ENCODE measurements at regions not wholly inside any gene's neighbourhood (a gene's known extent, or its start where the extent isn't known, plus 50 kb on each side); places are given as distances from the start of the nearest gene placed in this dataset.

GRCh38 chr9:81239388-81239787 lies 450.0 kb downstream of the TLE1 start:
- Histone ChIP-seq H3K36me3 (ENCODE audit: control insufficient read depth in 1 of 2, insufficient read depth in 2 of 2, low read depth in 1 of 2, low read length in 2 of 2) (no peaks in the 10 kb centered on the region), H3K4me1 (ENCODE audit: control insufficient read depth, insufficient read depth, low read depth, low read length) (no peaks in the 10 kb centered on the region), H3K27me3 (ENCODE audit: control insufficient read depth in 1 of 2, insufficient read depth in 1 of 2, low read length in 2 of 2) (no peaks in the 10 kb centered on the region), H2AK5ac (ENCODE audit: low read length, severe bottlenecking) (no peak overlapping the region), H2BK15ac (ENCODE audit: low read depth, poor library complexity, severe bottlenecking) (no peak overlapping the region), H3K4ac (ENCODE audit: low read depth in 1 of 2, low read length in 2 of 2) (no peak overlapping the region), H3K27ac (ENCODE audit: low read length, poor library complexity, severe bottlenecking) (no peak overlapping the region), H3K9me3 (ENCODE audit: control insufficient read depth, low read length) (no peaks in the 10 kb centered on the region), H4K8ac (ENCODE audit: low read length) (no peak overlapping the region), H3K9ac (ENCODE audit: low read length) (no peak overlapping the region), H3K23ac (ENCODE audit: low read length in 2 of 2) (no peak overlapping the region), H3K18ac (ENCODE audit: low read depth in 1 of 2, low read length in 2 of 2) (no peak overlapping the region), H3K4me3 (ENCODE audit: insufficient read depth in 1 of 2, low read depth in 1 of 2, low read length in 2 of 2) (no peak overlapping the region), H4K91ac (ENCODE audit: low read length) (no peak overlapping the region), H2AFZ (ENCODE audit: low read depth, low read length) (no peak overlapping the region), H3K79me1 (replicated peaks; ENCODE audit: low read length, poor library complexity, severe bottlenecking) (no peaks in the 10 kb centered on the region), H2BK12ac (ENCODE audit: low read length in 2 of 2) (no peak overlapping the region), H2BK5ac (ENCODE audit: low read depth, low read length, poor library complexity, severe bottlenecking) (no peak overlapping the region), H3K14ac (ENCODE audit: low read length in 2 of 2) (no peak overlapping the region), H3K4me2 (ENCODE audit: low read length, poor library complexity, severe bottlenecking) (no peak overlapping the region), H2BK120ac (ENCODE audit: low read depth, low read length) (no peak overlapping the region)
- DNase-seq = no peak

DNA sequence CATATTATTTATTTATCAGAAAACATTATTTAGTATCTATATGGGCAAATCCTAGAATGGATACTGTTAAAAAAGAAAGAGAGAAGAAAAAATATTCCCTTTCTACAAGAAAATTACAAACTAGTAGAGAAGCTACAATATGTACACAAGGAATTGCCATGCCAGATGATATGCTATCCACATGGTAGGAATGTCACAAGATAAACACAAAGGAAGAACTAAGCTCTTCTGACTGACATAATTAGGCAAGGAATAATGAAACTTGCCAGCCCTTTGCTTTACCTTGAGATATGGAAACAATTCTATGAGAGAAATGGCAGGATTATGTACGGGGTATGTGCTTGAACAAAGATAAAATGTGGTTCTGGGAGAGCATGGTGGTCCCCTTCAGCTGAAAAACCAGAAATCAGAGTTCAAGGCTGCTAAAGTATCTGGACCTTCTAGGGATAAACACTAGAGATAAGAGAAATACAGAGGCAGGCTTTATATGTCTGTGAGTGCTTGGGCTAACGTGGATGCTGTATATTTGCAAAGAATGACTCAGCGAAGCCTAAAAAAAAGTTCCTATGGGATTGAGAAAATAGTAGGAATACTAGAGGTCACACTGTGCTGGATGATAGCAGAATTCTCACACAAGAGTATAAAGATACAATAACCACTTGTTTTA lies 451.6 kb downstream of the TLE1 start:
- Histone ChIP-seq H3K9ac (ENCODE audit: low read length) (no peak overlapping the region), H2BK120ac (ENCODE audit: low read depth, low read length) (no peak overlapping the region), H3K9me3 (ENCODE audit: control insufficient read depth, low read length) (no peaks in the 10 kb centered on the region), H3K18ac (ENCODE audit: low read depth in 1 of 2, low read length in 2 of 2) (no peak overlapping the region), H3K23ac (ENCODE audit: low read length in 2 of 2) (no peak overlapping the region), H4K8ac (ENCODE audit: low read length) (no peak overlapping the region), H3K36me3 (ENCODE audit: control insufficient read depth in 1 of 2, insufficient read depth in 2 of 2, low read depth in 1 of 2, low read length in 2 of 2) (no peaks in the 10 kb centered on the region), H3K27ac (ENCODE audit: low read length, poor library complexity, severe bottlenecking) (no peak overlapping the region), H4K91ac (ENCODE audit: low read length) (no peak overlapping the region), H3K4me2 (ENCODE audit: low read length, poor library complexity, severe bottlenecking) (no peak overlapping the region), H2BK12ac (ENCODE audit: low read length in 2 of 2) (no peak overlapping the region), H2AK5ac (ENCODE audit: low read length, severe bottlenecking) (no peak overlapping the region), H2AFZ (ENCODE audit: low read depth, low read length) (no peak overlapping the region), H3K4me3 (ENCODE audit: insufficient read depth in 1 of 2, low read depth in 1 of 2, low read length in 2 of 2) (no peak overlapping the region), H3K14ac (ENCODE audit: low read length in 2 of 2) (no peak overlapping the region), H2BK15ac (ENCODE audit: low read depth, poor library complexity, severe bottlenecking) (no peak overlapping the region), H3K27me3 (ENCODE audit: control insufficient read depth in 1 of 2, insufficient read depth in 1 of 2, low read length in 2 of 2) (no peaks in the 10 kb centered on the region), H3K4ac (ENCODE audit: low read depth in 1 of 2, low read length in 2 of 2) (no peak overlapping the region), H3K4me1 (ENCODE audit: control insufficient read depth, insufficient read depth, low read depth, low read length) (no peaks in the 10 kb centered on the region), H3K79me1 (replicated peaks; ENCODE audit: low read length, poor library complexity, severe bottlenecking) (no peaks in the 10 kb centered on the region), H2BK5ac (ENCODE audit: low read depth, low read length, poor library complexity, severe bottlenecking) (no peak overlapping the region)
- DNase-seq = peak; percentile 41
- 34% methylated on average over 2 of the region's 3 CpGs for WGBS

- no peak overlapping the region for H3K23ac ChIP-seq (ENCODE audit: low read length in 2 of 2)
- no peaks in the 10 kb centered on the region for H3K4me1 ChIP-seq (ENCODE audit: control insufficient read depth, insufficient read depth, low read depth, low read length)
- no peak overlapping the region for H2BK5ac ChIP-seq (ENCODE audit: low read depth, low read length, poor library complexity, severe bottlenecking)
- H2AK5ac ChIP-seq (ENCODE audit: low read length, severe bottlenecking) = no peak overlapping the region
- no peak overlapping the region for H2BK15ac ChIP-seq (ENCODE audit: low read depth, poor library complexity, severe bottlenecking)
- H3K14ac ChIP-seq (ENCODE audit: low read length in 2 of 2) = no peak overlapping the region
- no peak overlapping the region for H4K91ac ChIP-seq (ENCODE audit: low read length)
- H4K8ac ChIP-seq (ENCODE audit: low read length) = no peak overlapping the region
- H2BK12ac ChIP-seq (ENCODE audit: low read length in 2 of 2) = no peak overlapping the region
- H3K9ac ChIP-seq (ENCODE audit: low read length) = no peak overlapping the region
- no peak overlapping the region for H2BK120ac ChIP-seq (ENCODE audit: low read depth, low read length)
- H3K18ac ChIP-seq (ENCODE audit: low read depth in 1 of 2, low read length in 2 of 2) = no peak overlapping the region
- H3K27ac ChIP-seq (ENCODE audit: low read length, poor library complexity, severe bottlenecking) = no peak overlapping the region
- H3K9me3 ChIP-seq (ENCODE audit: control insufficient read depth, low read length) = no peaks in the 10 kb centered on the region
- H2AFZ ChIP-seq (ENCODE audit: low read depth, low read length) = no peak overlapping the region
- H3K36me3 ChIP-seq (ENCODE audit: control insufficient read depth in 1 of 2, insufficient read depth in 2 of 2, low read depth in 1 of 2, low read length in 2 of 2) = no peaks in the 10 kb centered on the region
- H3K4me3 ChIP-seq (ENCODE audit: insufficient read depth in 1 of 2, low read depth in 1 of 2, low read length in 2 of 2) = no peak overlapping the region
- no peaks in the 10 kb centered on the region for H3K79me1 ChIP-seq (replicated peaks; ENCODE audit: low read length, poor library complexity, severe bottlenecking)
- DNase-seq = no peak
- H3K4ac ChIP-seq (ENCODE audit: low read depth in 1 of 2, low read length in 2 of 2) = no peak overlapping the region
- H3K27me3 ChIP-seq (ENCODE audit: control insufficient read depth in 1 of 2, insufficient read depth in 1 of 2, low read length in 2 of 2) = no peaks in the 10 kb centered on the region
- 46% methylated on average over 2 of the region's 6 CpGs for WGBS
- no peak overlapping the region for H3K4me2 ChIP-seq (ENCODE audit: low read length, poor library complexity, severe bottlenecking)
Observed at GRCh38 chr9:81234924-81235610, 454.3 kb downstream of the TLE1 start.

DNA sequence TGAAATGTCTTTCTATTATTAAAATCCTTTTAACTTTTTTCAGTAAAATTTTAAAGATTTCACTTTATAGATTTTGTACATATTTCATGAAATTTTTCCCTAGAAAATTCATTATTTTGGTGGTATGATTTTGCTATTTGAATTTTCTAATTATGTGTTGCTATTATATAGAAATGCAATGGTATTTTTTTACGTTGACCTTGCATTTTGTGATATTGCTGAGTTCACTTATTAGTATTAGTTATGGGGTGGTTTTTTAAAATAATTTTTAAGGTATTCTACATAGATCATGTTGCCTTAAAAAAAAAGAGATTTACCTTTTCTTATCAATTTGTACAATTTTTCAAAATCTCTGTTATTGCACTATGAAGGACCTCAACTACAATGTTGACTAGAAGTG lies 458.3 kb downstream of the TLE1 start:
- no peak overlapping the region for H3K4me2 ChIP-seq (ENCODE audit: low read length, poor library complexity, severe bottlenecking)
- no peak overlapping the region for H3K14ac ChIP-seq (ENCODE audit: low read length in 2 of 2)
- no peak overlapping the region for H4K91ac ChIP-seq (ENCODE audit: low read length)
- H3K9me3 ChIP-seq (ENCODE audit: control insufficient read depth, low read length) = no peaks in the 10 kb centered on the region
- H3K23ac ChIP-seq (ENCODE audit: low read length in 2 of 2) = no peak overlapping the region
- no peak overlapping the region for H3K4ac ChIP-seq (ENCODE audit: low read depth in 1 of 2, low read length in 2 of 2)
- no peak overlapping the region for H4K8ac ChIP-seq (ENCODE audit: low read length)
- H2AK5ac ChIP-seq (ENCODE audit: low read length, severe bottlenecking) = no peak overlapping the region
- H3K36me3 ChIP-seq (ENCODE audit: control insufficient read depth in 1 of 2, insufficient read depth in 2 of 2, low read depth in 1 of 2, low read length in 2 of 2) = no peaks in the 10 kb centered on the region
- no peak overlapping the region for H2BK15ac ChIP-seq (ENCODE audit: low read depth, poor library complexity, severe bottlenecking)
- H3K9ac ChIP-seq (ENCODE audit: low read length) = no peak overlapping the region
- WGBS = 0% methylated on average over 1 of the region's 1 CpG
- H3K27ac ChIP-seq (ENCODE audit: low read length, poor library complexity, severe bottlenecking) = no peak overlapping the region
- no peak for DNase-seq
- no peaks in the 10 kb centered on the region for H3K27me3 ChIP-seq (ENCODE audit: control insufficient read depth in 1 of 2, insufficient read depth in 1 of 2, low read length in 2 of 2)
- no peak overlapping the region for H3K18ac ChIP-seq (ENCODE audit: low read depth in 1 of 2, low read length in 2 of 2)
- no peak overlapping the region for H2AFZ ChIP-seq (ENCODE audit: low read depth, low read length)
- H2BK120ac ChIP-seq (ENCODE audit: low read depth, low read length) = no peak overlapping the region
- H3K79me1 ChIP-seq (replicated peaks; ENCODE audit: low read length, poor library complexity, severe bottlenecking) = no peaks in the 10 kb centered on the region
- H2BK5ac ChIP-seq (ENCODE audit: low read depth, low read length, poor library complexity, severe bottlenecking) = no peak overlapping the region
- no peak overlapping the region for H3K4me3 ChIP-seq (ENCODE audit: insufficient read depth in 1 of 2, low read depth in 1 of 2, low read length in 2 of 2)
- no peaks in the 10 kb centered on the region for H3K4me1 ChIP-seq (ENCODE audit: control insufficient read depth, insufficient read depth, low read depth, low read length)
- H2BK12ac ChIP-seq (ENCODE audit: low read length in 2 of 2) = no peak overlapping the region

Measured in mesenchymal stem cell (in vitro differentiated cells and primary cell).